ENCODE measurements at regions not wholly inside any gene's neighbourhood (a gene's known extent, or its start where the extent isn't known, plus 50 kb on each side); places are given as distances from the start of the nearest gene placed in this dataset.
"Not testable (repeated sequence)": the region's sequence is repeated elsewhere in the genome, so short reads cannot be mapped to it uniquely, and the experiment has no call there.

- Histone ChIP-seq H3K9me3 (ENCODE audit: control insufficient read depth, low read length) (no peaks in the 10 kb centered on the region), H3K23ac (ENCODE audit: low read length in 2 of 2) (no peak overlapping the region), H3K27me3 (ENCODE audit: control insufficient read depth in 1 of 2, insufficient read depth in 1 of 2, low read length in 2 of 2) (no peaks in the 10 kb centered on the region), H3K79me1 (replicated peaks; ENCODE audit: low read length, poor library complexity, severe bottlenecking) (no peaks in the 10 kb centered on the region), H4K91ac (ENCODE audit: low read length) (no peak overlapping the region), H3K14ac (ENCODE audit: low read length in 2 of 2) (no peak overlapping the region), H2AK5ac (ENCODE audit: low read length, severe bottlenecking) (no peak overlapping the region), H3K4me2 (ENCODE audit: low read length, poor library complexity, severe bottlenecking) (no peak overlapping the region), H4K8ac (ENCODE audit: low read length) (no peak overlapping the region), H3K27ac (ENCODE audit: low read length, poor library complexity, severe bottlenecking) (no peak overlapping the region), H3K9ac (ENCODE audit: low read length) (no peak overlapping the region), H3K18ac (ENCODE audit: low read depth in 1 of 2, low read length in 2 of 2) (no peak overlapping the region), H3K4me3 (ENCODE audit: insufficient read depth in 1 of 2, low read depth in 1 of 2, low read length in 2 of 2) (no peak overlapping the region), H2BK12ac (ENCODE audit: low read length in 2 of 2) (no peak overlapping the region), H2BK120ac (ENCODE audit: low read depth, low read length) (no peak overlapping the region), H2BK15ac (ENCODE audit: low read depth, poor library complexity, severe bottlenecking) (no peak overlapping the region), H3K36me3 (ENCODE audit: control insufficient read depth in 1 of 2, insufficient read depth in 2 of 2, low read depth in 1 of 2, low read length in 2 of 2) (no peaks in the 10 kb centered on the region), H3K4ac (ENCODE audit: low read depth in 1 of 2, low read length in 2 of 2) (no peak overlapping the region), H2BK5ac (ENCODE audit: low read depth, low read length, poor library complexity, severe bottlenecking) (no peak overlapping the region), H2AFZ (ENCODE audit: low read depth, low read length) (no peak overlapping the region), H3K4me1 (ENCODE audit: control insufficient read depth, insufficient read depth, low read depth, low read length) (no peaks in the 10 kb centered on the region)
- no peak for DNase-seq
- WGBS, result 100% methylated on average over 3 of the region's 4 CpGs
These were observed 1421.7 kb downstream of the GRIK2 start for GRCh38 chr6:102815207-102815606.

GRCh38 chr6:102813489-102814275 lies 1420.2 kb downstream of the GRIK2 start:
- H3K79me1 ChIP-seq (replicated peaks; ENCODE audit: low read length, poor library complexity, severe bottlenecking), result no peaks in the 10 kb centered on the region
- no peak overlapping the region for H4K91ac ChIP-seq (ENCODE audit: low read length)
- no peak overlapping the region for H3K4ac ChIP-seq (ENCODE audit: low read depth in 1 of 2, low read length in 2 of 2)
- H3K9ac ChIP-seq (ENCODE audit: low read length), result no peak overlapping the region
- H3K4me1 ChIP-seq (ENCODE audit: control insufficient read depth, insufficient read depth, low read depth, low read length), result no peaks in the 10 kb centered on the region
- H3K4me3 ChIP-seq (ENCODE audit: insufficient read depth in 1 of 2, low read depth in 1 of 2, low read length in 2 of 2), result no peak overlapping the region
- H4K8ac ChIP-seq (ENCODE audit: low read length), result no peak overlapping the region
- no peak for DNase-seq
- no peak overlapping the region for H2AK5ac ChIP-seq (ENCODE audit: low read length, severe bottlenecking)
- no peaks in the 10 kb centered on the region for H3K9me3 ChIP-seq (ENCODE audit: control insufficient read depth, low read length)
- H3K18ac ChIP-seq (ENCODE audit: low read depth in 1 of 2, low read length in 2 of 2), result no peak overlapping the region
- H2BK5ac ChIP-seq (ENCODE audit: low read depth, low read length, poor library complexity, severe bottlenecking), result no peak overlapping the region
- no peaks in the 10 kb centered on the region for H3K36me3 ChIP-seq (ENCODE audit: control insufficient read depth in 1 of 2, insufficient read depth in 2 of 2, low read depth in 1 of 2, low read length in 2 of 2)
- no peak overlapping the region for H3K4me2 ChIP-seq (ENCODE audit: low read length, poor library complexity, severe bottlenecking)
- H3K23ac ChIP-seq (ENCODE audit: low read length in 2 of 2), result no peak overlapping the region
- no peak overlapping the region for H2BK120ac ChIP-seq (ENCODE audit: low read depth, low read length)
- H3K14ac ChIP-seq (ENCODE audit: low read length in 2 of 2), result no peak overlapping the region
- H2BK12ac ChIP-seq (ENCODE audit: low read length in 2 of 2), result no peak overlapping the region
- WGBS, result 93% methylated on average over 9 of the region's 11 CpGs
- H3K27ac ChIP-seq (ENCODE audit: low read length, poor library complexity, severe bottlenecking), result no peak overlapping the region
- no peak overlapping the region for H2BK15ac ChIP-seq (ENCODE audit: low read depth, poor library complexity, severe bottlenecking)
- H2AFZ ChIP-seq (ENCODE audit: low read depth, low read length), result no peak overlapping the region
- H3K27me3 ChIP-seq (ENCODE audit: control insufficient read depth in 1 of 2, insufficient read depth in 1 of 2, low read length in 2 of 2), result no peaks in the 10 kb centered on the region

- no peaks in the 10 kb centered on the region for H3K36me3 ChIP-seq (ENCODE audit: control insufficient read depth in 1 of 2, insufficient read depth in 2 of 2, low read depth in 1 of 2, low read length in 2 of 2)
- no peak overlapping the region for H2AK5ac ChIP-seq (ENCODE audit: low read length, severe bottlenecking)
- H3K4me2 ChIP-seq (ENCODE audit: low read length, poor library complexity, severe bottlenecking), result no peak overlapping the region
- no peak overlapping the region for H3K14ac ChIP-seq (ENCODE audit: low read length in 2 of 2)
- no peak overlapping the region for H2AFZ ChIP-seq (ENCODE audit: low read depth, low read length)
- H3K9ac ChIP-seq (ENCODE audit: low read length), result no peak overlapping the region
- no peak overlapping the region for H3K18ac ChIP-seq (ENCODE audit: low read depth in 1 of 2, low read length in 2 of 2)
- no peak overlapping the region for H3K4ac ChIP-seq (ENCODE audit: low read depth in 1 of 2, low read length in 2 of 2)
- H2BK15ac ChIP-seq (ENCODE audit: low read depth, poor library complexity, severe bottlenecking), result no peak overlapping the region
- no peaks in the 10 kb centered on the region for H3K4me1 ChIP-seq (ENCODE audit: control insufficient read depth, insufficient read depth, low read depth, low read length)
- H2BK120ac ChIP-seq (ENCODE audit: low read depth, low read length), result no peak overlapping the region
- H2BK12ac ChIP-seq (ENCODE audit: low read length in 2 of 2), result no peak overlapping the region
- no peaks in the 10 kb centered on the region for H3K27me3 ChIP-seq (ENCODE audit: control insufficient read depth in 1 of 2, insufficient read depth in 1 of 2, low read length in 2 of 2)
- H3K4me3 ChIP-seq (ENCODE audit: insufficient read depth in 1 of 2, low read depth in 1 of 2, low read length in 2 of 2), result no peak overlapping the region
- no peaks in the 10 kb centered on the region for H3K9me3 ChIP-seq (ENCODE audit: control insufficient read depth, low read length)
- no peak for DNase-seq
- no peak overlapping the region for H3K23ac ChIP-seq (ENCODE audit: low read length in 2 of 2)
- H3K79me1 ChIP-seq (replicated peaks; ENCODE audit: low read length, poor library complexity, severe bottlenecking), result no peaks in the 10 kb centered on the region
- H4K8ac ChIP-seq (ENCODE audit: low read length), result no peak overlapping the region
- H3K27ac ChIP-seq (ENCODE audit: low read length, poor library complexity, severe bottlenecking), result no peak overlapping the region
- 92% methylated on average over 2 of the region's 3 CpGs for WGBS
- H2BK5ac ChIP-seq (ENCODE audit: low read depth, low read length, poor library complexity, severe bottlenecking), result no peak overlapping the region
- H4K91ac ChIP-seq (ENCODE audit: low read length), result no peak overlapping the region
These were observed 1418.7 kb downstream of the GRIK2 start for GRCh38 chr6:102812242-102812641.

GRCh38 chr6:102808944-102809505 lies 1415.5 kb downstream of the GRIK2 start:
- H2BK15ac ChIP-seq (ENCODE audit: low read depth, poor library complexity, severe bottlenecking); H3K4me1 ChIP-seq (ENCODE audit: control insufficient read depth, insufficient read depth, low read depth, low read length); H2BK12ac ChIP-seq (ENCODE audit: low read length in 2 of 2); H3K27me3 ChIP-seq (ENCODE audit: control insufficient read depth in 1 of 2, insufficient read depth in 1 of 2, low read length in 2 of 2); H3K4ac ChIP-seq (ENCODE audit: low read depth in 1 of 2, low read length in 2 of 2); H3K79me1 ChIP-seq (replicated peaks; ENCODE audit: low read length, poor library complexity, severe bottlenecking); H2AK5ac ChIP-seq (ENCODE audit: low read length, severe bottlenecking); H3K4me3 ChIP-seq (ENCODE audit: insufficient read depth in 1 of 2, low read depth in 1 of 2, low read length in 2 of 2); H2BK120ac ChIP-seq (ENCODE audit: low read depth, low read length); DNase-seq; H3K9ac ChIP-seq (ENCODE audit: low read length); H3K27ac ChIP-seq (ENCODE audit: low read length, poor library complexity, severe bottlenecking); H3K36me3 ChIP-seq (ENCODE audit: control insufficient read depth in 1 of 2, insufficient read depth in 2 of 2, low read depth in 1 of 2, low read length in 2 of 2); H4K8ac ChIP-seq (ENCODE audit: low read length); H3K4me2 ChIP-seq (ENCODE audit: low read length, poor library complexity, severe bottlenecking); H2BK5ac ChIP-seq (ENCODE audit: low read depth, low read length, poor library complexity, severe bottlenecking); H2AFZ ChIP-seq (ENCODE audit: low read depth, low read length); H3K9me3 ChIP-seq (ENCODE audit: control insufficient read depth, low read length); H3K18ac ChIP-seq (ENCODE audit: low read depth in 1 of 2, low read length in 2 of 2); H4K91ac ChIP-seq (ENCODE audit: low read length): not testable (repeated sequence)
- H3K23ac ChIP-seq (ENCODE audit: low read length in 2 of 2), result peak overlapping the region in 1 of 2 experiments; percentile 35
- H3K14ac ChIP-seq (ENCODE audit: low read length in 2 of 2), result peak overlapping the region in 1 of 2 experiments; percentile 48
- 92% methylated on average over 11 of the region's 11 CpGs for WGBS

All from mesenchymal stem cell (in vitro differentiated cells and primary cell).